ENCODE measurements at regions not wholly inside any gene's neighbourhood (a gene's known extent, or its start where the extent isn't known, plus 50 kb on each side); places are given as distances from the start of the nearest gene placed in this dataset.

DNA sequence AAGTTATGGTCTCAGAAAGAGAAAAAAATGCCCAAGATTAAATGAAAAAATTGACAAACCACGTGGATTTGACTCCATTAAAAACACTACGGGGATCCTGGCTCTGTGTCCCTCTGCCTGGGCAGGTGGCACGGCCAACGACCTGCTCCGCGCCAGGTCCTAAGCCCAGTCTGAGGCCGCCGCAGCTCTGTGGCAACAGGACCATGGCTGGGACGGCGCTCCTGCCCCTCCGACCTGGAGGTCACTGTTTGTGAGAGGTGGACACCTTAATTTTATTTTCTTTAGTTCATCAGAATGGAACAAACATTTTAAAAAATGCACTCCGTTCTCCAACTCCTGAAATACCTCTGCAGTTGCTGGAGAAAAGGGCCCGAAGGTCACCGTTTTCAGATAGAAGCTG is 369.4 kb downstream of the CDH9 start:
- TF ChIP-seq TAF1 (IDR thresholded peaks at IDR 0.05; ENCODE audit: low read depth): no peak
- no peak for TF ChIP-seq SMC3 (conservative IDR thresholded peaks at IDR 0.05; ENCODE audit: poor library complexity)
- no peak for TF ChIP-seq CTCF (IDR thresholded peaks at IDR 0.05; ENCODE audit: poor library complexity, severe bottlenecking)
- TF ChIP-seq EZH2 (IDR thresholded peaks at IDR 0.05; ENCODE audit: borderline replicate concordance, insufficient read depth, low read length, poor library complexity, severe bottlenecking): no peak
- no peak for TF ChIP-seq RAD21 (conservative IDR thresholded peaks at IDR 0.05)
- no peak for TF ChIP-seq EP300 (conservative IDR thresholded peaks at IDR 0.05; ENCODE audit: poor library complexity, severe bottlenecking)
- TF ChIP-seq, protein P1, sequence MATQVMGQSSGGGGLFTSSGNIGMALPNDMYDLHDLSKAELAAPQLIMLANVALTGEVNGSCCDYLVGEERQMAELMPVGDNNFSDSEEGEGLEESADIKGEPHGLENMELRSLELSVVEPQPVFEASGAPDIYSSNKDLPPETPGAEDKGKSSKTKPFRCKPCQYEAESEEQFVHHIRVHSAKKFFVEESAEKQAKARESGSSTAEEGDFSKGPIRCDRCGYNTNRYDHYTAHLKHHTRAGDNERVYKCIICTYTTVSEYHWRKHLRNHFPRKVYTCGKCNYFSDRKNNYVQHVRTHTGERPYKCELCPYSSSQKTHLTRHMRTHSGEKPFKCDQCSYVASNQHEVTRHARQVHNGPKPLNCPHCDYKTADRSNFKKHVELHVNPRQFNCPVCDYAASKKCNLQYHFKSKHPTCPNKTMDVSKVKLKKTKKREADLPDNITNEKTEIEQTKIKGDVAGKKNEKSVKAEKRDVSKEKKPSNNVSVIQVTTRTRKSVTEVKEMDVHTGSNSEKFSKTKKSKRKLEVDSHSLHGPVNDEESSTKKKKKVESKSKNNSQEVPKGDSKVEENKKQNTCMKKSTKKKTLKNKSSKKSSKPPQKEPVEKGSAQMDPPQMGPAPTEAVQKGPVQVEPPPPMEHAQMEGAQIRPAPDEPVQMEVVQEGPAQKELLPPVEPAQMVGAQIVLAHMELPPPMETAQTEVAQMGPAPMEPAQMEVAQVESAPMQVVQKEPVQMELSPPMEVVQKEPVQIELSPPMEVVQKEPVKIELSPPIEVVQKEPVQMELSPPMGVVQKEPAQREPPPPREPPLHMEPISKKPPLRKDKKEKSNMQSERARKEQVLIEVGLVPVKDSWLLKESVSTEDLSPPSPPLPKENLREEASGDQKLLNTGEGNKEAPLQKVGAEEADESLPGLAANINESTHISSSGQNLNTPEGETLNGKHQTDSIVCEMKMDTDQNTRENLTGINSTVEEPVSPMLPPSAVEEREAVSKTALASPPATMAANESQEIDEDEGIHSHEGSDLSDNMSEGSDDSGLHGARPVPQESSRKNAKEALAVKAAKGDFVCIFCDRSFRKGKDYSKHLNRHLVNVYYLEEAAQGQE (IDR thresholded peaks at IDR 0.05; ENCODE audit: borderline replicate concordance): no peak
- TF ChIP-seq MXI1 (conservative IDR thresholded peaks at IDR 0.05; ENCODE audit: poor library complexity, severe bottlenecking): no peak
- TF ChIP-seq POLR2AphosphoS5 (IDR thresholded peaks at IDR 0.05): no peak
